HG03097 (cell line): ENCODE measurements at regions not wholly inside any gene's neighbourhood (a gene's known extent, or its start where the extent isn't known, plus 50 kb on each side); places are given as distances from the start of the nearest gene placed in this dataset.

Experiments
- ATAC-seq: cut with Tn5 transposase; IDR thresholded peaks from one replicate; pipeline ENCODE4 v1.9.1; 2021; ENCODE audit not compliant: unreplicated experiment, low FRiP score

DNA sequence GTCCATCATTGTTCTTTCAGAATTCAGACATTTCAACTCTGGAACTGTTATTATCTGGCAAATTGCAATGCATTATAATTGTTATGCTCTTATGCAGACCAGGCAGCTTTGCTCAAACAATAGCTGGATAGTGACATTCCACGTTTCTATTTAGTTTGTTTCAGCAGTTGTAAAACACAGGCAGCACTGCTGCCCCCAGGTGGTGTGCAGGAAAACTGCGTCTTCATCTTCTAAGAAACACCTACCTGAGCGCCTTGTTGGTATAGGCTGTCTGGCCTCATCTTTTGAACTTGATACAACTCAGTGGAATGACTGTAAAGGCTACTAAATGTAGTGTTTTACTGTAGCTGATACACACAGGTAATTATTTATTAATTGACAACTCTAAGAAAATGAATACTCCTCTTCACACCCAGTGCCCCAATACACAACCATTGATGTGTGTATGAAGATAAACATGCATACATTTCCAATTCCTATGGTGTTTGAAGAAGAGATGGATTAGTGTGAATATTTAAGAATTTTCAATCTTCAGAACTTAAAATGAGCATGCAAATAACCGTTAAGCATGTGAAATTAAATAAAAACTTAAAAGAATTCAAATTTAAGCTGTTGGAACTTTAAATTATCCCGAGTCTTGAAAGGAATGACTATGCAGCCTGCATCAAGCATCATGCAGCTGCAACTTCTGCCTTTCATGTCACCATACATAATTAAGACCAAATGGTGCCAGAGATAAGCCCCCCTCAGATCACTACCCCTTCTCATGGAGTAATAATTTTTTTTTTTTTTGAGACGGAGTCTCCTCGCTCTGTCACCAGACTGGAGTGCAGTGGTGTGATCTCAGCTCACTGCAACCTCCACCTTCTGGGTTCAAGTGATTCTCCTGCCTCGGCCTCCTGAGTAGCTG, 85.6 kb downstream of the CD8B2 start:
- no peak for ATAC-seq

DNA sequence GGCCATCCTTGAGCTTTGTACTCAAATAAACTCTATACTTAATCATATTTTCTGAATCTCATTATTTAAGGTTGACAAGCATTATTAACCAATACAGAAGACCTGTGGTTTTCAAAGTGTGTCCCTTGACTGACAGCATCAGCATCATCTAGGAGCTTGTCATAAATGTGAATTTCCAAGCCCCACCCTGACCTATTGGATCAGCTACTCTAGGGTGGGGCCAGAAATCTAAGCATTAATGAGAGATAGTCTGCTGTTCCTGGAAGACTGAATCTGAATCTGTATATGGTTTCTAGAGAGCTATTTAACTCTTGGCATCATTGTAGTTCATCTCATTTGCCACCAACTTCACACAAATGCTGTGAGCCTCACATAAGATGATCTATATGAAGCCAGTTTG, 86.6 kb downstream of the CD8B2 start:
- ATAC-seq, result no peak

DNA sequence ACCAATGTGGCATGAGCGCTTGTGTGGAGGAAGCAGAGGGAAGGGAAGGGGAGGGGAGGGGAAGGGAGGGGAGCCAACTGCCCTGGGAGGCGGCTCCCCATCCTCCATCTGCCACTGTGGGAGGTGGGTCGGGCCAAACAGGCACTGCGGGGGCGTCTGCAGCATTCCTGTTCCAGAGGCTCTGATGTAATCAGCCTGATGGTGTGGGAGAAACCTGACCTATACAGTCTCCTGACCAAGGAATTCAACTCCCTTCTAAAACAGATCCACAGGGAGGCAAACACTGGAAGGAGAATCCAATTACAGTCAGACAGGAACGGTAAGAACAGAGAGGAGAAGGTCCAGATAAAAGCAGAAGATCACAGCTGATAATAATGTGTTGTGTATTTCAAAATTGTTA, 88.8 kb downstream of the CD8B2 start:
- ATAC-seq, result no peak

DNA sequence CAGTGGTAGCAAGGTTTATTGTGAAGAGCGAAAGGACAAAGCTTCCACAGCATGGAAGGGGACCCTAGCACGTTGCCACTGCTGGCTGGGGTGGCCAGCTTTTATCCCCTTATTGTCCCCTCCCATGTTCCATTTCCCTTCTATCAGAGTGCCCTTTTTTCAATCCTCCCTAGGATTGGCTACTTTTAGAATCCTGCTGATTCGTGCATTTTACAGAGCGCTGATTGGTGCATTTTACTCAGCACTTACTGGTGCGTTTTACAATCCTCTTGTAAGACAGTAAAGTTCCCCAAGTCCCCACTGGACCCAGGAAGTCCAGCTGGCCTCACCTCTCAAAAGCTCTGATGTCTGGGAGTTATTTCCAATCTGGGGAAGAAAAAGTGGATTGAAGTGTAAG, 90.1 kb downstream of the CD8B2 start:
- no peak for ATAC-seq

DNA sequence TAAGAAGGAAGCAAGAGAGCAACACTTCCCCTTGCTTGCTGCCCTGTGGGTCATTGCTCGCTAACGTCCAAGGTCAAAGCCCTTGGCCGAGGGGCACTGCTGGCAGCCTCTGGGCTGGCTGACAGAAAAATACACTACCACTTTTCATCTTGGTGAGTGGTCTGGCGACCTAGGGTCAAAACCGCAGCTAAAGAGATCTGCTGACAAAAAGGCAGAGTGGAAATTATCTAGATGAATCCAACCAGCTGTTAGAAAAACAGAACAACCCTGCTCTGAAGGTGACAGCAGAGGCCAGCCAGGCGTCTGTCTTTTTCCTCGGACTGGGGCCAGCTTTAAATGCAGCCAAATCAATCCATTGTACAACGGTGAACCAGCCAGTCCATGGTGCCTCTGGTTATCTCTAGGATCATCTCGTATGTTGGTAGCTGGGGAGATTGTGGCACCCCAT, 92.6 kb downstream of the CD8B2 start:
- ATAC-seq, result no peak

DNA sequence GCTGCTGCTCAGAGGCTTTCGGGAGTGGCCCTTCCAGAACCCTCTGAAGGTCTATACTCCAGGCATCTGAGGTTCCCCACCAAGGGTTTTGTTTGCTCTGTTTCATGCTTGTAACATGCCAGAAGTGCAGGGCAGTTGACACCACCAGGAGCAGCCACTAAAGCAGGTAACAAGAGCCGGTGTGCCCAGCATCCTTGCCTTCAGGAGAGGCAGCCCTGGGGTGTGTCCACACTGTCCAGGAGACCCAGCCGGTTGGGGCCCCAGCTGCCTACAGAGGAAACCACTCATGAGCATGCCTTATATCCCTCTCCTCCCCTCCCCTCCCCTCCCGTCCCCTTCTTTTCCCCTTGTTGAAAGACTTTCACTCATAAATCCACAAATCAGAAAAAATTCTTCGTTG, 93.1 kb downstream of the CD8B2 start:
- ATAC-seq, result no peak

DNA sequence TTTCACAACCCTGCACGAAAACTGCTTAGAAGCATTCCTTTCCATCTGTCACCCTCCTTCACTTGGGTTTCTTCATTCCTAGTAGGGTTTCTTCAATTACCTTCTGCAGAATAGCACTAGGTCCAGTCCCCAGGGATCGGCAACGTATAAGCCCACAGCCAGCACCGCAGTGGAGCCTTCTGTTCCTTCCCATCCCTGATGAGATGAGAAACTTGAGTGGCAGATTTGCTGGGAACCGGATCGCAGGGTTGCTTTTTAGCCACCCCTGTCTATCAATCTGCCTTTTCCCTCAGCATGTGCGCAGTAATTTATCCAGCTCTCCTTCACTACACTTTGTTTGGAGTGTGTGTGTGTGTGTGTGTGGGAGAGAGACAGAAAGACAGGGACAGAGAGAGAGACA, 94.2 kb downstream of the CD8B2 start:
- ATAC-seq, result no peak

DNA sequence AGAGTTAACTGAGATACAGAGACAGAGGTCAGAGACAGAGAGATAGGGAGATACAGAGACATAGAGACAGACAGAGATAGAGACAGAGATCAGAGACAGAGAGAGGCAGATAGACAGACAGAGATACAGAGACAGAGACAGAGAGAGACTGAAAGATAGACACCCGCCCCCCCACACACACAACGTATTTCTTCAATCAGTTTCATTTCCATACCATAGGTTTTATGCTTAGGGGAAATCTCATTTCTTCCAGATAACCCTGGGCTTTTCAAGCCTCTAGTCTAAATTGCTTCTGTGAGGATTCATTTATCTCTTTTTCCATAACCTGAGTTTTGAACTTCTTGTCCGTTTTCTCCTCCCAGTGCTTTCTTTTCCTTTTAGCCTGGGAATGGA, 94.6 kb downstream of the CD8B2 start:
- no peak for ATAC-seq

DNA sequence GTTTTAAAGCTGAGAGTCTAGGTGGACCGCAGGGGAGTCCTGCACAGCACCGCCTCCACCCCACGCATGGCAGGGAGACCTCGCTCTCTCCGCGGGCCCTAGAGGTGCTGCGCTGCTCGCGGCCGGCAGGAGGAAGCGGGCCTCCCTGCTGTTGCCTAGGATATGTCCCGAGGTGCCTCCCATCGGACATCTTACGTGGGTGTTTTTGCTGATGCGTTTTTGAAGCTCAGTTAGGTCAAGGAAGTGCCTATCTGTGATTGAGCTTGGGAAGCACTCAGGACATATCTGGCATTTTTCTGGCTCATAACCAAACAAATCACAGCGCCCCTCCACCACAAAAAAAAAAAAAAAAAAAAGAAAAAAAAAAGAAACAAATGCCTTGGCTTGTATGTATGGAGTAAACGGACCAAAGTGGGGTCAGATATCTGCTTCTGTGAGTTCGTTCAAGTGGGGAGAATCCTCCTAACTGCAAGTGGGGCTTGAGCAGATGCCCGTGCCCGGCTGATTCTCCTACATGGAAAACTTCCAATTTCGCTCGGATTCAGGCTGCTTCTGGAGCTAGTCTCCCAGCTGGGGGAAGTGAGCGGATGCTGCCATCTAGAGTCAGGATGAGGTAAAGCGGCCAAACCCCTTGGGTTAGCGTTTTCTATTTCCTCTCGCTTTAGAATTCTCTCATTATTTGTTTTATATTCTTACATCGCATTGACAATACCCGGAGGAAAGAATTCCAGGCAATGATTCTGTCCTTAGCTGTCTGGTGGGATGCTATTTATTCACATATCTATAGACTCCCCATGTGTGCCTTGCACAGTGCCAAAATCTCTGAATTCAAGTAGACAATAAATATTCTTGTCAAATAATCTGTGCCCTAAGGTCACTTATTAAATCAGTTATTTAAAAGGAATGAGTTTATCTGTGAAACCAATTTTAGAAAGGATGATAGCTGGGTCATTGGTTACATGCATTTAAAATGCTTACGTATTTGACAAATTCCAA, 95.3 kb downstream of the CD8B2 start:
- ATAC-seq, result peak; percentile 64

DNA sequence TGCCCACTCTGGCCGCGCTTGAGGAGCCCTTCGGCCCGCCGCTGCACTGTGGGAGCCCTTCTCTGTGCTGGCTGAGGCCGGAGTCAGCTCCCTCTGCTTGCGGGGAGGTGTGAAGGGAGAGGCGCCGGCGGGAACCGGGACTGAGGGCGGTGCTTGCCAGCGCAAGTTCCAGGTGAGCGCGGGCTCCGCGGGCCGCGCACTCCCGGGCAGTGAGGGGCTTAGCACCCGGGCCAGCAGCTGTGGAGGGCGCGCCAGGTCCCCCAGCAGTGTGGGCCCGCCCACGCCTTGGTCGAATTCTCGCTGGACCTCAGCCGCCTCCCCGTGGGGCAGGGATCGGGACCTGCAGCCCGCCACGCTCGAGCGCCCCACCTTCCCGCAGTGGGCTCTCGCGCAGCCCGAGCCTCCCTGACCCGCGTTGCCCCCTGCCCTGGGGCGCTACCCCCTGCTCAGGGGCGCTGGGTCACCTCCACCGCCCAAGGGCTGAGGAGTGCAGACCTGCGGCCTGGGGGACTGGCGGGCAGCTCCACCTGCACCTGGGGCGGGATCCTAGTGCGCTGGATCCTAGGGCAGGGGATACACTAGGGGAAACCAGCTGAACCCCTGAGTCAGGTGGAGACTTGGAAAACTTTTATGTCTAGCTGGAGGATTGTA, 97.3 kb downstream of the CD8B2 start:
- ATAC-seq, result no peak

DNA sequence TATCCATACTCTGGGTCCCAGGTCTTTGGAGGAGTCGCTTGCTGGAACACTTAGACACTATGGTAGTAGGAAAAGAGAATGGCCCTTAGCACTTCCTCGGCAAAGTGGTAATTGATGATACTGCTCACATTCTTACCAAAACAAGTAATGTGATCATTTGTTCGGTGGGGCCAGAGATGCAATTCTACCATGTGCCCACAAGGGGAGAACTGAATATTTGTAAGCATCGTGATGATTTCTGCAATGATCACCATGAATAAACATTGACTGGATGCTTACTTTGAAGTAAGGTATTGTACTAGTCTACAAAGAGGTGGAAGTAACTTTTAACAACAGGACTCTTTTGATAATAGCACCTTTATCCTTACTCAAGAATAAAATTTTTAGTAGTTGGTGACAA, 109.7 kb downstream of the CD8B2 start:
- no peak for ATAC-seq

DNA sequence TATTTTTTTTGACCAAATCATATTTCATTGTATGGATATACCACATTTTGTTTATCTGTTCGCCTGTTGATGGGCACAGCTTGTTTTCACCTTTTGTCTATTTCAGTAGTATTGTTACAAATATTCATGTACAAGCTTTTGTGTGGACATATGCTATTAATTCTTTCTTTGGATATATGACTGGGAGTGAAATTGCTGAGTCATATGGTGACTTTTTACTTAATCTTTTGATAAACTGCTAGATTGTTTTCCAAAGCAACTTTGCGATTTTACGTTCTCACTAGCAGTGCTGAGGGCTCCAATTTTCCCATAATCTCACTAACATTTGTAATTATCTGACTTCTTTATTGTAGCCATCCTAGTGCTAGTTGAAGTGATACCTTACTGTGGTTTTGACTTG, 112.4 kb downstream of the CD8B2 start:
- no peak for ATAC-seq

DNA sequence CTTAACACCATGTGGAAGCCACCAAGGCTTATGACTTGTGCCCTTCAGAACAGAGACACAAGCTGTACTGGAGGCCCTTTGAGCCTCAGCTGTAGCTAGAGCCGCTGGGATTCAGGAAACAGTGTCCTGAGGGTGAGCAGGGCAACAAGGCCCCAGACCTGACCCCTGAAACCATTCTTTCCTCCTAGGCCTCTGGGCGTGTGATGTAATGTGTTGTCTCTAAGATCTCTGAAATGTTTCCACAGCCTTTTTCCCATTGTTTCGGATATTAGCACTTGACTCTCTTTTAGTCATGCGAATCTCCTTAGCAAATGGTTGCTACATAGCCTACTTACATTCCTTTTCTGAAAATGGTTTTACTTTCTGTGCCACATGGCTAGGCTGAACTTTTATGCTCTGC, 114.9 kb downstream of the CD8B2 start:
- no peak for ATAC-seq

DNA sequence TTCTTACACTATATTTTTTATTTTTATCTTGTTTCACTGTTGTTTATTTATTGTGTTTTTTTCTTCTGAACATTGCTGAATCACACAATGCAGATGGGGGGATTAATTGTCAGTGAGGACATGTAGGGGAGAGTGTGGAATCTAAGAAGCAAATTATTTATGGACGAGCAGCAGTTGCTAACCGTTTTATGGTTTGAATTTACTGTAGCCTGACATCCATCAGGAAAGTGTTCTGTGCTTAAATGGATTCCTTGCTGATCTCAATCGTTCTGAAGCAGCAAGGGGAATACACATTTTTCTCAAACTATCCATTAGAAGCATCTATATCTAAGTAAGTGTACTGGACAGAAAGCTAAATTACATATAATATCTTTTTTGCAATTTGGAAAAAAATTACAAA, 119.5 kb downstream of the CD8B2 start:
- no peak for ATAC-seq

DNA sequence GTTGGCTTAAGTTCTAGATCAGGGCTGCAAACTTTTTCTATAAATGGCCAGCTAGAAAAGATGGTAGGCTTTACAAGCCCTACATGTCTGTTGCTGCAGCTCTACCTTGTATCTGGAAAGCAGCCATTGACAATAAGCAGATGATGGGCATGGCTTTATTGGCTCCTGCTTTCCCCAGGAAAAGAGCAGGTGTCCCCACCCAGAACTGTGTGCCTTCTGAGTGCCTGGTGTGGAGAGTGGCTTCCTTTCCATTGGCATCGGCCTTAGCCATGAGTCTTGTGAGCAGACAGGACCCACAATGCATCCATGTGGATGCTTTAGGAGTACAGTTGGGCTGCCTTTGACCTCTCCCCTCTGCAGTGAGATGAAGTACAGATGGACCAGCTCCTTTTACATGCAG, 120.2 kb downstream of the CD8B2 start:
- ATAC-seq, result no peak

DNA sequence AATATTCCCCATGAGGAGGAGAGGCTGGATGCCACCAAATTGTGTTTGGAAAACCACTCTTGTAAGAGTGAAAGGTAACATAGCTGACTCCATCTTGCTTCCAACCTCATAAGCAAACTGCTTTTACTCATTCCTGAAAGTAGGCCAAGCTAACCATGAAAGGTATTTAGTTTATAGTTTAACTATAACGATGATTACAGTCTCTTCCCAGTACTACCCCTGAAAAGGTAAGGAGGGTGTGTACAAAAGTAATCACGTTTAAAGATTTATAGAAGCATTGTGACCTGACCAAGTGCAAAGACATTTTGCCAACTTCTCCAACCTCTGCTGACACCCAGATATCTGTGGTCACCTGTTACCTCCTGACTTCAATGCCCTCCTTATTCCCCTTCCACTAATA, 122.6 kb downstream of the CD8B2 start:
- no peak for ATAC-seq

DNA sequence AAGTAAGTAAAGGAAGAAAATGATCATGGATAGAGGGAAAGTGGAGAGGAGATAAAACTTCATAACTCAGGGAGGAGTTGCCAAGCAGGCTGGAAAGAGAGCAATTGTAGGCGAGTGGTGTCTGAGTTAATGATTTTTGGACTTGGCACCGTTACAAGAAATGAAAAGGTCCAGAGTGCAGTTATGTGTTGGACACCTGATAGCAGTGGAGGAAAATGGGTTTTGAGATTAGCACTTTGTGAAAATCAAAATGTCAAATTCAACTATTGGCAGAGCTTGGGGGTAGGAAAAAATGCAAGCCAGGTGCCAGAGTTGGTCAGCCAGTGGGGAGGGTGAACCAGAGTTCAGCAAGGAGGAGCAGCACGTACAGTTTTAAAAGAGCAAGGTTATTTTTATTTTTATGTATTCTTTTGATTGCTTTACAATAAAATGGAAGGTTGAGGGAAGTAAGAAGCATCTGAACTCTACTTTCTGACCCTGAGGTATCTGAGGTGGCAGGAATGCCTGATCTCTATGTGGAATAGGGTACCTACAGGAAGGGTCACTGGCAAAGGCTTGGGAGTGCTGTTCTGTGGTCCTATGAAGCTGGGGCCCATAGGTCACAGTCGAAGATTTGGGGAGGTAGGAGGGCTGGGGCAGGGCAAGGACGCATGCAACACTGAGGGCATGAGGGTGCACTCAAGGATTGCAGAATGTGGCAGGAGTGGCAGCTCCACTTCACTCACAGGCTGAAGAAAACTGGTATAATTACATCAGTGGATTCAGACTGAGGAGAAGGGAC, 127.5 kb downstream of the CD8B2 start:
- ATAC-seq, result no peak

DNA sequence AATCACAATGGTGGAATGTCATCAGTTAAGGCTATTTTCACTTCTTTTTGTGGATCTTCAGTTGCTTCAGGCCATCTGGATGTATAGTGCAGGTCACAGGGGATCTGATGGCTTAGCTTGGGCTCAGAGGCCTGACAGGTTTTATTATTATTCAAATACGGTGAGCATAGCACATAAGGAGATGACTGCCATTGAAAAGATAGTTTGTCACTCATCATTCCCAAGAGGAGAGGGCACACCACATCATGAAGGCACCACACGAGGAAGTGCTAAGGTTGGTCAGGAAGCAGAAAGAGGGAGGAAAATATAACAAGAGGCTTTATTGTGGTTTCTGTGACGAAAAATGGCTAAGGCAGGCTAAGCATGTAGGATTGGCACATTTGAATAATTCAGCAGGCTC, 131.4 kb downstream of the CD8B2 start:
- no peak for ATAC-seq

DNA sequence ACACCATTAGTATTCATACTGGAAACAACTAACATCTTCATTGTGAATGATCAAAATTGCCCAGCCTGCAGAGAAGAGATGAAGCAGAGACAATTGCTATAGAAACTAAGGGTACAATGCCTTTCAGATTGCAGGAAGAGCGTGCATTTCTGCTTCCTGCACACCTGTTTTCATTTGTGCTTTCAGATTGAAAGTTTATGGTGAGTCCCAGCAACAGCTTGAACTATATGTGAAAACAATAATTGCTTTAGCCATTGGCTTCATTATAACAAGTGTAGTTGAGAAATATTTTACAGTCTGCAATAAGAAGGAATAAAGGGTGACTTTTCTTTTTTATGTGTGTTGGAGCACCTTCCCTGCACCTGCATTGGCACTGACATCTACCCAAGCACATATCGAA, 136.3 kb downstream of the CD8B2 start:
- no peak for ATAC-seq

DNA sequence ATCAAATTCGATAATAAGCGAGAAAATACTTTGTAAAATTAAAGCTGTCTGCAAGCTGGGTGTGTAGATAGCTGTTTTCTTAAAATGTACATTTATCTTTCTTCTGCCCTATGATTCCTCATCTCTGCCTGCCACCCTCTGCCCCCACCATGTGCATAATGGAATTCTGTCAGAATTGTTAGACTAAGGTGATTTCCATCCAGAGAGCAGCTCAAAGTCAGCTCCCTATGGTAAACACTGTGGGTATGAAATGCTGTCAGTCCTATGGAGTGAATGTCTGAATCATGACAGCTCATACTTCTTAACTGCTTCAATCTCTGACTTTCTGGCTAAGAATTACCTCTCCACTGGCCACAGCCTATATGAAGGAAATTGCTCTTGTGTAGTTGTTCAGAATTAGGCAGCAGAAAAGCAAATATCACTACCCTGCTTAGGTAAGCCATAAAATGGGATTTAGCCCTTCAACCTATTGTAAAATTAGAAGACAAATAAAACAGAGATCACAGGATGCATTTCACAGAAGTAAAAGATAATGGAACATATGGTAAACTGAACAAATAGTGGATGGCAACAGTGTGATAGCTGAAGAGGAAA, 137.7 kb downstream of the CD8B2 start:
- no peak for ATAC-seq
